ENCODE measurements at regions not wholly inside any gene's neighbourhood (a gene's known extent, or its start where the extent isn't known, plus 50 kb on each side); places are given as distances from the start of the nearest gene placed in this dataset.

DNA sequence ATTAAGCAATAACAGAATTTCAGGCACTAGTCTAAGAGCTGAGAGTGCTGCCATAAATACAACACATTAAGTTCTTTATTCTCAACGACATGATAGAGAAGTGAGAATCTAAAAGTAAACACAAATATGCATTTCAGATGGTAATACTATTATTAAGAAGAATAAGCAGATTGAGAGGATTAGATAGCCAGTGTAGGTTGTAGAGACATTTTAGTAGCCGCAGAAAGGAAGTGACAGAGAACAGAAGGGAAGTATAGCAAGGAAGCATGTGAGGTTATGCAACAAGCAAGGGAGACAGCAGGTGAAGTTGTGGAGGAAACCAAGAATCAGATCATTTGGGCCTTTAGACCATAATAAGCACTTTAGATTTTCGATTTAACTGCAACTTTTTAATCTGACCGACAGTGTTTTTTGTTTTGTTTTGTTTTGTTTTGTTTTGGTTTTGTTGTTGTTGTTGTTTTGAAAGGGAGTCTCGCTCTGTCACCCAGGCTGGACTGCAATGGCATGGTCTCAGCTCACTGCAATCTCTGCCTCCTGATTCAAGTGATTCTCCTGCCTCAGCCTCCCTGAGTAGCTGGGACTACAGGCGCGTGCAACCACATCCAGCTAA, 737.0 kb upstream of the ADGRB3 start:
- TF ChIP-seq, protein P1, sequence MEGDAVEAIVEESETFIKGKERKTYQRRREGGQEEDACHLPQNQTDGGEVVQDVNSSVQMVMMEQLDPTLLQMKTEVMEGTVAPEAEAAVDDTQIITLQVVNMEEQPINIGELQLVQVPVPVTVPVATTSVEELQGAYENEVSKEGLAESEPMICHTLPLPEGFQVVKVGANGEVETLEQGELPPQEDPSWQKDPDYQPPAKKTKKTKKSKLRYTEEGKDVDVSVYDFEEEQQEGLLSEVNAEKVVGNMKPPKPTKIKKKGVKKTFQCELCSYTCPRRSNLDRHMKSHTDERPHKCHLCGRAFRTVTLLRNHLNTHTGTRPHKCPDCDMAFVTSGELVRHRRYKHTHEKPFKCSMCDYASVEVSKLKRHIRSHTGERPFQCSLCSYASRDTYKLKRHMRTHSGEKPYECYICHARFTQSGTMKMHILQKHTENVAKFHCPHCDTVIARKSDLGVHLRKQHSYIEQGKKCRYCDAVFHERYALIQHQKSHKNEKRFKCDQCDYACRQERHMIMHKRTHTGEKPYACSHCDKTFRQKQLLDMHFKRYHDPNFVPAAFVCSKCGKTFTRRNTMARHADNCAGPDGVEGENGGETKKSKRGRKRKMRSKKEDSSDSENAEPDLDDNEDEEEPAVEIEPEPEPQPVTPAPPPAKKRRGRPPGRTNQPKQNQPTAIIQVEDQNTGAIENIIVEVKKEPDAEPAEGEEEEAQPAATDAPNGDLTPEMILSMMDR (conservative IDR thresholded peaks at IDR 0.05; ENCODE audit: low read depth, low read length), result no peak
- no peak for TF ChIP-seq EZH2 (IDR thresholded peaks at IDR 0.05; ENCODE audit: borderline replicate concordance, low read depth, low read length, poor library complexity, severe bottlenecking)

Data from A673 (cell line).